ENCODE measurements at regions not wholly inside any gene's neighbourhood (a gene's known extent, or its start where the extent isn't known, plus 50 kb on each side); places are given as distances from the start of the nearest gene placed in this dataset.
"Not testable (repeated sequence)": the region's sequence is repeated elsewhere in the genome, so short reads cannot be mapped to it uniquely, and the experiment has no call there.

- no peak for DNase-seq
Measured at GRCh38 chrX:113287761-113288160, 447.1 kb upstream of the AMOT start.

GRCh38 chrX:113275804-113276203, 435.2 kb upstream of the AMOT start:
- no peak for DNase-seq

- DNase-seq = no peak
Measured at GRCh38 chrX:113274791-113275190, 434.2 kb upstream of the AMOT start.

- DNase-seq = no peak
Measured at GRCh38 chrX:113274345-113274744, 433.7 kb upstream of the AMOT start.

- no peak for DNase-seq
Measured at GRCh38 chrX:113269203-113269602, 428.6 kb upstream of the AMOT start.

- DNase-seq = no peak
Measured at GRCh38 chrX:113260474-113260873, 419.8 kb upstream of the AMOT start.

GRCh38 chrX:113222305-113222704, 381.7 kb upstream of the AMOT start:
- no peak for DNase-seq

- DNase-seq = no peak
Measured at GRCh38 chrX:113212052-113212451, 371.4 kb upstream of the AMOT start.

- no peak for DNase-seq
Measured at GRCh38 chrX:113202601-113203000, 362.0 kb upstream of the AMOT start.

GRCh38 chrX:113195949-113196348, 355.3 kb upstream of the AMOT start:
- no peak for DNase-seq

GRCh38 chrX:113192418-113192817, 351.8 kb upstream of the AMOT start:
- no peak for DNase-seq

- no peak for DNase-seq
Measured at GRCh38 chrX:113157496-113157895, 316.9 kb upstream of the AMOT start.

- not testable (repeated sequence) for DNase-seq
Measured at GRCh38 chrX:113154315-113154714, 313.7 kb upstream of the AMOT start.

GRCh38 chrX:113136836-113137235, 296.2 kb upstream of the AMOT start:
- DNase-seq = no peak

GRCh38 chrX:113133316-113133715, 292.7 kb upstream of the AMOT start:
- no peak for DNase-seq

GRCh38 chrX:113124693-113125092, 284.1 kb upstream of the AMOT start:
- no peak for DNase-seq

- no peak for DNase-seq
Measured at GRCh38 chrX:113075521-113075920, 234.9 kb upstream of the AMOT start.

GRCh38 chrX:113059714-113060113, 219.1 kb upstream of the AMOT start:
- DNase-seq = no peak

- no peak for DNase-seq
Measured at GRCh38 chrX:113058634-113059033, 218.0 kb upstream of the AMOT start.

GRCh38 chrX:113048896-113049295, 208.3 kb upstream of the AMOT start:
- DNase-seq = no peak

- DNase-seq = no peak
Measured at GRCh38 chrX:113048480-113048879, 207.8 kb upstream of the AMOT start.

GRCh38 chrX:113033966-113034680, 193.5 kb upstream of the AMOT start:
- no peak for DNase-seq

GRCh38 chrX:113019958-113020357, 179.3 kb upstream of the AMOT start:
- DNase-seq = no peak

GRCh38 chrX:113009837-113010236, 169.2 kb upstream of the AMOT start:
- no peak for DNase-seq

- no peak for DNase-seq
Measured at GRCh38 chrX:113009029-113009428, 168.4 kb upstream of the AMOT start.
